GM12878 (cell line): ENCODE measurements at regions not wholly inside any gene's neighbourhood (a gene's known extent, or its start where the extent isn't known, plus 50 kb on each side); places are given as distances from the start of the nearest gene placed in this dataset.

Experiments
- ATAC-seq: fragments of 200-7000 bp; cut with Tn5 transposase; 3 replicates; pipeline ENCODE4 v1.9.1; 2020; ENCODE audit warnings: mild to moderate bottlenecking, moderate library complexity
- BruUV-seq: library from RNA; stranded (reverse); fragments of 400-500 nt; replicated peaks from 2 replicates; lab custom pipeline; 2021; lab: Mats Ljungman, UMichigan
- CTCF ChIA-PET: fragments of 300-600 bp; sonication (Branson Sonifier 250); formaldehyde crosslinking; extraction: SDS; loops from one replicate; lab custom pipeline; 2021; ENCODE audit warnings: inconsistent platforms; lab: Yijun Ruan, JAX
- POLR2A ChIA-PET: fragments of 350-600 bp; formaldehyde crosslinking; extraction: SDS; loops from one replicate; lab custom pipeline; 2021; ENCODE audit warnings: inconsistent platforms; lab: Charles Lee
- RAD21 ChIA-PET: fragments of 300-600 bp; sonication (Branson Sonifier 250); formaldehyde crosslinking; loops from one replicate; lab custom pipeline; 2023; ENCODE audit warnings: antibody characterized with exemption; ENCODE audit not compliant: unreplicated experiment; lab: Charles Lee
- SMC1A ChIA-PET: fragments of 300-600 bp; sonication (Branson Sonifier 250); formaldehyde crosslinking; loops from one replicate; lab custom pipeline; 2023; ENCODE audit not compliant: unreplicated experiment, uncharacterized antibody; lab: Charles Lee
- DNase-seq: peaks from one replicate; pipeline ENCODE4 v3.0.0-alpha.2; 2011; ENCODE audit warnings: low read depth, low spot score
- FAIRE-seq: peaks from 3 replicates; lab custom pipeline; 2011; peaks lifted over from hg19 to GRCh38; lab: Jason Lieb, UNC
- H2AFZ ChIP-seq: 2 replicates; pipeline ENCODE4 v1.6.0; 2011; ENCODE audit warnings: low read depth, low read length, control low read depth; ENCODE audit not compliant: control insufficient read depth
- H3K27ac ChIP-seq: 2 replicates; pipeline ENCODE4 v1.5.1; 2011; ENCODE audit warnings: control low read depth; ENCODE audit not compliant: control insufficient read depth, insufficient read depth
- H3K27me3 ChIP-seq, 2 experiments: replicated peaks in 1 of 2; 2 replicates each; pipeline versions ENCODE4 v1.6.0 to v1.6.1; 2011; ENCODE audit warnings: low read length in 1 of 2; ENCODE audit not compliant: control insufficient read depth in 2 of 2, insufficient read depth in 2 of 2
- H3K36me3 ChIP-seq, 2 experiments: 2 replicates each; pipeline ENCODE4 v1.5.1; 2011; ENCODE audit warnings: low read length in 1 of 2; ENCODE audit not compliant: control insufficient read depth in 2 of 2, insufficient read depth in 2 of 2
- H3K4me1 ChIP-seq: 2 replicates; pipeline ENCODE4 v1.6.1; 2011; ENCODE audit warnings: mild to moderate bottlenecking, low read length, moderate library complexity, mixed read lengths; ENCODE audit not compliant: control insufficient read depth, insufficient read depth
- H3K4me2 ChIP-seq: 2 replicates; pipeline ENCODE4 v1.6.0; 2011; ENCODE audit warnings: control low read depth; ENCODE audit not compliant: control insufficient read depth, insufficient read depth
- H3K4me3 ChIP-seq: fragments of 200-600 bp; sonication (generic); 2 replicates; pipeline ENCODE4 v1.5.1; 2016
- H3K79me2 ChIP-seq: 2 replicates; pipeline ENCODE4 v1.6.0; 2011; ENCODE audit warnings: low read length; ENCODE audit not compliant: control insufficient read depth, insufficient read depth
- H3K9ac ChIP-seq: 2 replicates; pipeline ENCODE4 v1.8.0; 2011; ENCODE audit warnings: low read length, control low read depth, mixed read lengths; ENCODE audit not compliant: control insufficient read depth, insufficient read depth
- H3K9me3 ChIP-seq: replicated peaks from 3 replicates; pipeline ENCODE4 v1.5.1; 2011; ENCODE audit warnings: mild to moderate bottlenecking, low read length; ENCODE audit not compliant: control insufficient read depth, insufficient read depth
- H4K20me1 ChIP-seq: 2 replicates; pipeline ENCODE4 v1.6.0; 2011; ENCODE audit not compliant: control insufficient read depth, insufficient read depth
- BMI1 ChIP-seq: fragments of 450-650 bp; IDR thresholded peaks from 2 replicates; pipeline ENCODE4 v1.6.1; 2016; ENCODE audit warnings: mild to moderate bottlenecking, moderate library complexity, borderline replicate concordance
- BRCA1 ChIP-seq: IDR thresholded peaks from 2 replicates; pipeline ENCODE4 v1.6.1; 2011; ENCODE audit warnings: low read depth, low read length, improper control_type of control experiment
- CHD1 ChIP-seq: IDR thresholded peaks from 2 replicates; pipeline ENCODE4 v1.6.1; 2012; ENCODE audit warnings: low read depth, low read length, improper control_type of control experiment
- EED ChIP-seq: sonication (generic); IDR thresholded peaks from 2 replicates; pipeline ENCODE4 v1.6.1; 2016; ENCODE audit warnings: antibody characterized with exemption, low read depth
- JUNB ChIP-seq: IDR thresholded peaks from 2 replicates; pipeline ENCODE4 v1.6.1; 2016; ENCODE audit warnings: antibody characterized with exemption, mild to moderate bottlenecking
- JUND ChIP-seq: IDR thresholded peaks from 2 replicates; pipeline ENCODE4 v1.6.1; 2012; ENCODE audit warnings: low read depth, mild to moderate bottlenecking, low read length, improper control_type of control experiment, moderate library complexity
- POU2F2 ChIP-seq: IDR thresholded peaks from 3 replicates; pipeline ENCODE4 v1.6.1; 2011; ENCODE audit warnings: low read depth, mild to moderate bottlenecking, low read length, borderline replicate concordance
- RB1 ChIP-seq: fragments of 450-650 bp; formaldehyde crosslinking; IDR thresholded peaks from 2 replicates; pipeline ENCODE4 v1.6.1; 2017; ENCODE audit warnings: mild to moderate bottlenecking, borderline replicate concordance
- RUNX3 ChIP-seq: IDR thresholded peaks from 2 replicates; pipeline ENCODE4 v1.6.1; 2012; ENCODE audit warnings: low read length, inconsistent platforms
- SRF ChIP-seq, 2 experiments: IDR thresholded peaks; 2 replicates each; pipeline ENCODE4 v1.6.1; 2011; ENCODE audit warnings: low read depth in 2 of 2, low read length in 2 of 2, mild to moderate bottlenecking in 1 of 2, moderate library complexity in 1 of 2
- TAF1 ChIP-seq: IDR thresholded peaks from 2 replicates; pipeline ENCODE4 v1.6.1; 2011; ENCODE audit warnings: mild to moderate bottlenecking, low read depth, low read length, borderline replicate concordance
- ZBTB11 ChIP-seq: fragments of 450-650 bp; formaldehyde crosslinking; IDR thresholded peaks from 2 replicates; pipeline ENCODE4 v1.5.0; 2022; ENCODE audit warnings: mild to moderate bottlenecking, missing genetic modification characterization
- ZBTB40 ChIP-seq: fragments of 450-650 bp; IDR thresholded peaks from 2 replicates; pipeline ENCODE4 v1.6.1; 2016; ENCODE audit warnings: mild to moderate bottlenecking, moderate library complexity, borderline replicate concordance
- ZSCAN29 ChIP-seq: fragments of 450-650 bp; IDR thresholded peaks from 2 replicates; pipeline ENCODE4 v1.6.1; 2017; ENCODE audit warnings: mild to moderate bottlenecking, moderate library complexity
- WGBS: methylation state at CpG from one replicate; pipeline ENCODE4 v1.1.6; 2016; ENCODE audit warnings: low lambda C conversion rate; ENCODE audit not compliant: insufficient replicate concordance, insufficient coverage; ENCODE audit errors: missing lambda C conversion rate; 5-methylcytosine and 5-hydroxymethylcytosine counted together
- in situ Hi-C: fragments of 300-500 bp; cut with MboI; formaldehyde crosslinking; loops from 9 replicates; pipeline ENCODE4 v1.14.3; 2018; ENCODE audit warnings: mixed read lengths
- intact Hi-C: fragments of 100-400 bp; cut with micrococcal nuclease; formaldehyde crosslinking; loops from one replicate; pipeline ENCODE4 v1.14.2; 2022; ENCODE audit not compliant: unreplicated experiment

GRCh38 chr2:12325806-12326205 is 390.9 kb upstream of the TRIB2 start:
- Histone ChIP-seq H3K9ac (no peak overlapping the region), H2AFZ (no peak overlapping the region), H3K27ac (no peak overlapping the region), H3K9me3 (no peaks in the 10 kb centered on the region), H3K27me3 (no peaks in the 10 kb centered on the region), H3K36me3 (no peaks in the 10 kb centered on the region), H3K4me1 (no peaks in the 10 kb centered on the region), H3K79me2 (no peaks in the 10 kb centered on the region), H4K20me1 (no peaks in the 10 kb centered on the region)
- intact Hi-C loops: no loop called here
- in situ Hi-C loops: no loop called here
- FAIRE-seq: no peak
- no peak for ATAC-seq
- 87% methylated on average over 9 of the region's 9 CpGs for WGBS
- RAD21 ChIA-PET: no interaction called here
- POLR2A ChIA-PET: no interaction called here
- BruUV-seq: no TSS peak
- CTCF ChIA-PET: interaction anchor here (1.0 to 1.4 kb wide), 2 partner anchors 390 to 605 kb away, joined by 3 to 4 read pairs; no protein-coding TSS in a partner anchor
- DNase-seq: no peak
- TF ChIP-seq TAF1 (no peak), ZBTB11 (CRISPR knock-in tag) (no peak), EED (no peak), CHD1 (no peak), BMI1 (no peak), ZBTB40 (no peak), JUNB (no peak), SRF (IDR thresholded peaks at IDR 0.05; ENCODE audit: low read depth in 2 of 2, low read length in 2 of 2) (no peak), RUNX3 (no peak), POU2F2 (no peak), RB1 (no peak), ZSCAN29 (no peak), BRCA1 (no peak), JUND (no peak)
- TF ChIP-seq, all 136 proteins: peak for 0
- Histone ChIP-seq H3K4me2 (no peak overlapping the region), H3K4me3 (no peak overlapping the region)
- SMC1A ChIA-PET: interaction anchor here (1.1 to 2.1 kb wide), 7 partner anchors 9 to 496 kb away, joined by 3 to 5 read pairs (median 3); partner anchors contain the start of gene TRIB2
